ENCODE measurements at regions not wholly inside any gene's neighbourhood (a gene's known extent, or its start where the extent isn't known, plus 50 kb on each side); places are given as distances from the start of the nearest gene placed in this dataset.

DNA sequence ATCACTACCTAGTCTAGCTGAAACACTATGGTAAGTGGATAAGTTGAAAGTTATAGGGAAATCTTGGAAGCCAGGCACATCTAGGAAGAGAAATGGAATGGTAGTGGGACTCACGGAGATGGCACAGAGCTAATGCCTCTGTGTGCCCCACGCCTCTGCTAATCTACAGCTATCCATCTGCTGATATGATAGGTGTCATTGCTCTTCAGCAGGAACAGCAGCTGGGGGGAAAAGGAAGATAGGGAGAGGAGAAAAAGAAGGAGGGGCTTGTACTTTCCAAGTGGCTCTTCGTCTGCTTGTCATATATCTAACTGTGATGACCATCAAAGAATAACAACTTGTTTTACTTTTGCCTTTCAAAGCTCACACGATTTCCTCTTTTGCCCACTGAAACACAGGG, 1199.1 kb upstream of the SORCS1 start:
- Histone ChIP-seq H3K79me2 (ENCODE audit: insufficient read depth, low read depth) (no peaks in the 10 kb centered on the region), H4K20me1 (ENCODE audit: insufficient read depth) (no peaks in the 10 kb centered on the region), H3K4me1 (ENCODE audit: low read depth, poor library complexity, severe bottlenecking) (no peaks in the 10 kb centered on the region), H3K9ac (no peak overlapping the region), H3K27ac (no peak overlapping the region), H3K36me3 (ENCODE audit: insufficient read depth) (no peaks in the 10 kb centered on the region), H3K27me3 (ENCODE audit: insufficient read depth, low read depth) (no peaks in the 10 kb centered on the region), H3K4me3 (IDR thresholded peaks at IDR 0.05; ENCODE audit: insufficient read depth, low read depth, low read length) (no peak overlapping the region), H2AFZ (ENCODE audit: low read depth) (no peak overlapping the region), H3K4me2 (no peak overlapping the region)
- TF ChIP-seq, protein P1, sequence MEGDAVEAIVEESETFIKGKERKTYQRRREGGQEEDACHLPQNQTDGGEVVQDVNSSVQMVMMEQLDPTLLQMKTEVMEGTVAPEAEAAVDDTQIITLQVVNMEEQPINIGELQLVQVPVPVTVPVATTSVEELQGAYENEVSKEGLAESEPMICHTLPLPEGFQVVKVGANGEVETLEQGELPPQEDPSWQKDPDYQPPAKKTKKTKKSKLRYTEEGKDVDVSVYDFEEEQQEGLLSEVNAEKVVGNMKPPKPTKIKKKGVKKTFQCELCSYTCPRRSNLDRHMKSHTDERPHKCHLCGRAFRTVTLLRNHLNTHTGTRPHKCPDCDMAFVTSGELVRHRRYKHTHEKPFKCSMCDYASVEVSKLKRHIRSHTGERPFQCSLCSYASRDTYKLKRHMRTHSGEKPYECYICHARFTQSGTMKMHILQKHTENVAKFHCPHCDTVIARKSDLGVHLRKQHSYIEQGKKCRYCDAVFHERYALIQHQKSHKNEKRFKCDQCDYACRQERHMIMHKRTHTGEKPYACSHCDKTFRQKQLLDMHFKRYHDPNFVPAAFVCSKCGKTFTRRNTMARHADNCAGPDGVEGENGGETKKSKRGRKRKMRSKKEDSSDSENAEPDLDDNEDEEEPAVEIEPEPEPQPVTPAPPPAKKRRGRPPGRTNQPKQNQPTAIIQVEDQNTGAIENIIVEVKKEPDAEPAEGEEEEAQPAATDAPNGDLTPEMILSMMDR (conservative IDR thresholded peaks at IDR 0.05; ENCODE audit: low read depth, low read length), result no peak

DNA sequence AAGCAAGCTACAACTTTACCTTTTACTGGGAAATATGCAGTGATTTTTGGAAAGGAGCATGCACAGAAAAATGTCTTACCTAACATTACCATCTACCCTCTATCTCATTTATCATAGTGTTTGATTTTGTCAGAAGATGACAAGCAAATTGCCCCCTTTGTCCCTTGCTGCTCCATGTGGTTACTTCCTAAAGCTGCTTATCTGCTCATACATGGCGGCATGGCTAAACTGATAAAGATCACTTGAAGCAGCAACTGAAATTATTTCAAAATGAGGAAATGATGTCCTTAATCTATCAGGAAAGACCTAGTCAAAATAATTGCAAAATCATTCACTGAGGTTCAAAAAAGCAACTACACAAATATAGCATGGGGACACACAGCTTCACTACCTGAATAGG, 1198.5 kb upstream of the SORCS1 start:
- H3K27me3 ChIP-seq (ENCODE audit: insufficient read depth, low read depth), result no peaks in the 10 kb centered on the region
- no peak overlapping the region for H3K4me2 ChIP-seq
- TF ChIP-seq, protein P1 (conservative IDR thresholded peaks at IDR 0.05; ENCODE audit: low read depth, low read length), result no peak
- no peak overlapping the region for H3K4me3 ChIP-seq (IDR thresholded peaks at IDR 0.05; ENCODE audit: insufficient read depth, low read depth, low read length)
- H3K9ac ChIP-seq, result no peak overlapping the region
- H3K4me1 ChIP-seq (ENCODE audit: low read depth, poor library complexity, severe bottlenecking), result no peaks in the 10 kb centered on the region
- no peaks in the 10 kb centered on the region for H3K79me2 ChIP-seq (ENCODE audit: insufficient read depth, low read depth)
- no peaks in the 10 kb centered on the region for H4K20me1 ChIP-seq (ENCODE audit: insufficient read depth)
- no peaks in the 10 kb centered on the region for H3K36me3 ChIP-seq (ENCODE audit: insufficient read depth)
- H2AFZ ChIP-seq (ENCODE audit: low read depth), result no peak overlapping the region
- H3K27ac ChIP-seq, result no peak overlapping the region

DNA sequence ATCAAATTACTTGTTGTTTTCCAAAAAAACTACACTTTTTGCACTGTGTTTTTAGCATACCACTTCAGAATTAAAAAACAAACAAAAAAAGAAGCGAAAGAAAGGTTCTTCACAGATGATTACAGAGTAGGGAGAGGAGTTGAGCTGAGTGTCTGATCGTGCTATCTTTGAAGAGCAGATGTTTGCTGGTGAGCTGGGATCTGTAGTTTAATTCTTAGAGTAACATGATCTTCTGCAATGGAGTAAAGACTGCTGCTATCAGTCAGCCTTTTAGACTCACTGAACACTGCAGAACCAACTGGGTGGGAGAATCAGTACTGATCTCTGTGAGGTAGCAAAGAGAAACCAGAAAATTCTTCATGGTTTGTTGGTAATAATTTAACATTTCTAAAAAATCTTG, 1197.8 kb upstream of the SORCS1 start:
- Histone ChIP-seq H3K79me2 (ENCODE audit: insufficient read depth, low read depth) (no peaks in the 10 kb centered on the region), H3K36me3 (ENCODE audit: insufficient read depth) (no peaks in the 10 kb centered on the region), H3K4me2 (no peak overlapping the region), H3K4me1 (ENCODE audit: low read depth, poor library complexity, severe bottlenecking) (no peaks in the 10 kb centered on the region), H3K9ac (no peak overlapping the region), H3K27ac (no peak overlapping the region), H2AFZ (ENCODE audit: low read depth) (no peak overlapping the region), H4K20me1 (ENCODE audit: insufficient read depth) (no peaks in the 10 kb centered on the region), H3K27me3 (ENCODE audit: insufficient read depth, low read depth) (no peaks in the 10 kb centered on the region), H3K4me3 (IDR thresholded peaks at IDR 0.05; ENCODE audit: insufficient read depth, low read depth, low read length) (no peak overlapping the region)
- TF ChIP-seq, protein P1 (conservative IDR thresholded peaks at IDR 0.05; ENCODE audit: low read depth, low read length), result no peak

DNA sequence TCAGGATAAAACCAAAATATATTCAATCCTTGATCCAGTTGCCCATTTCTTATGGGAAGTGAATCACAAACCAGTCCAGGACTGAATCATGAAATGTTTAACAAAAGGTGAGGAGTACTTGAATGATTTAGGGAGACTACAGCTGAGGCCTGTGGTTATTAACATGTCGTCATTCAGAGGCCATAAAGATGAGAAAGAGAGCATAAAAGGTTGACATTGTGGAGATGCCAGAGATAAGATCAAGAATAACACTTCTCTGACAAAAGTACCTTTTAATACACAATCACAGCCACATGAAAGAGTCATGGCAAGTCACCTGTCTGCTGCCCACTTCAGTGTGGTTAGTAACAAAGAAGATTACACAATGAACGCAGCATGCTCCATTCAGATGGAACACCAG, 1195.7 kb upstream of the SORCS1 start:
- TF ChIP-seq, protein P1 (conservative IDR thresholded peaks at IDR 0.05; ENCODE audit: low read depth, low read length), result no peak
- no peaks in the 10 kb centered on the region for H3K79me2 ChIP-seq (ENCODE audit: insufficient read depth, low read depth)
- H2AFZ ChIP-seq (ENCODE audit: low read depth), result no peak overlapping the region
- no peak overlapping the region for H3K27ac ChIP-seq
- no peaks in the 10 kb centered on the region for H3K36me3 ChIP-seq (ENCODE audit: insufficient read depth)
- no peak overlapping the region for H3K4me3 ChIP-seq (IDR thresholded peaks at IDR 0.05; ENCODE audit: insufficient read depth, low read depth, low read length)
- no peaks in the 10 kb centered on the region for H3K4me1 ChIP-seq (ENCODE audit: low read depth, poor library complexity, severe bottlenecking)
- H4K20me1 ChIP-seq (ENCODE audit: insufficient read depth), result no peaks in the 10 kb centered on the region
- H3K27me3 ChIP-seq (ENCODE audit: insufficient read depth, low read depth), result no peaks in the 10 kb centered on the region
- H3K9ac ChIP-seq, result no peak overlapping the region
- no peak overlapping the region for H3K4me2 ChIP-seq

DNA sequence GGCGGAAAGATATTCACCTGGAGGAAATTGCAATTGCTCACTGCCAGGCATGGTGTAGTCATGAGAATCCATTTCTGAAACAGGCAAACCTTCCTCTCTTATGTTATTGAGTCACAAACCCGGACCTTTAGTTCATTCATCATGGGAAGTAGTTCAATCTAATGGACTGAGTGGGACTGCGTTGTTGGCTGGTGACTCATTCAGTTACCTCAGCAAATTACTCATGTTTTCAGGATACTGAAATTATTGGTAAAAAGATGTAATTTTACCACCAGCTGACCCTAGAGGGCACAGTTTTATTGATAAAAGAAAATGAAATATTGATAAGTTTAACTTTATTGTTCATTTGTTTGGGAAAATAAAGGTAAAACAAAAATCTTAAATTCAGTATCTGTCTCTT, 1194.4 kb upstream of the SORCS1 start:
- H3K79me2 ChIP-seq (ENCODE audit: insufficient read depth, low read depth), result no peaks in the 10 kb centered on the region
- no peak overlapping the region for H3K4me2 ChIP-seq
- H3K4me1 ChIP-seq (ENCODE audit: low read depth, poor library complexity, severe bottlenecking), result no peaks in the 10 kb centered on the region
- H3K27me3 ChIP-seq (ENCODE audit: insufficient read depth, low read depth), result no peaks in the 10 kb centered on the region
- TF ChIP-seq, protein P1 (conservative IDR thresholded peaks at IDR 0.05; ENCODE audit: low read depth, low read length), result no peak
- H2AFZ ChIP-seq (ENCODE audit: low read depth), result no peak overlapping the region
- H4K20me1 ChIP-seq (ENCODE audit: insufficient read depth), result no peaks in the 10 kb centered on the region
- H3K9ac ChIP-seq, result no peak overlapping the region
- no peak overlapping the region for H3K27ac ChIP-seq
- no peaks in the 10 kb centered on the region for H3K36me3 ChIP-seq (ENCODE audit: insufficient read depth)
- no peak overlapping the region for H3K4me3 ChIP-seq (IDR thresholded peaks at IDR 0.05; ENCODE audit: insufficient read depth, low read depth, low read length)

All from KMS-11 (cell line).